H1 (cell line): ENCODE measurements at regions not wholly inside any gene's neighbourhood (a gene's known extent, or its start where the extent isn't known, plus 50 kb on each side); places are given as distances from the start of the nearest gene placed in this dataset.

ENCODE experiments used
- ASH2L ChIP-seq: fragments of 200-600, 300-600 bp; sonication (generic); IDR thresholded peaks from one replicate; pipeline ENCODE4 v1.7.1; 2017; ENCODE audit warnings: low read length
- BCL11A ChIP-seq, 2 experiments: IDR thresholded peaks; one replicate each; pipeline ENCODE4 v1.6.1; 2011; ENCODE audit warnings: low read depth in 2 of 2, low read length in 2 of 2, mild to moderate bottlenecking in 2 of 2
- CBX5 ChIP-seq: fragments of 300-800, 300-1000 bp; sonication (generic); IDR thresholded peaks from 2 replicates; pipeline ENCODE4 v1.7.1; 2016; ENCODE audit warnings: antibody characterized with exemption, low read length, low read depth
- EP300 ChIP-seq, 2 experiments: IDR thresholded peaks; 1 replicate in 1 of 2; 2 replicates in 1 of 2; pipeline ENCODE4 v1.6.1; 2011 to 2012; ENCODE audit warnings: low read depth in 2 of 2, low read length in 2 of 2, mild to moderate bottlenecking in 2 of 2, borderline replicate concordance in 1 of 2, inconsistent platforms in 1 of 2, moderate library complexity in 1 of 2
- EZH2 ChIP-seq: fragments of 200-600 bp; sonication (generic); IDR thresholded peaks from 2 replicates; pipeline ENCODE4 v1.7.1; 2012; ENCODE audit warnings: low read depth, mild to moderate bottlenecking, moderate library complexity, low read length, inconsistent platforms; ENCODE audit not compliant: severe bottlenecking
- KDM1A ChIP-seq: fragments of 200-600, 300-600 bp; sonication (generic); IDR thresholded peaks from 2 replicates; pipeline ENCODE4 v1.7.1; 2016; ENCODE audit warnings: mild to moderate bottlenecking, low read length, borderline replicate concordance
- SIN3A ChIP-seq, 2 experiments: IDR thresholded peaks in 1 of 2; conservative IDR thresholded peaks in 1 of 2; 2 replicates each; pipeline ENCODE4 v1.6.1; 2011 to 2012; ENCODE audit warnings: low read length in 2 of 2, improper control_type of control experiment in 1 of 2, low read depth in 1 of 2, mild to moderate bottlenecking in 1 of 2
- TEAD4 ChIP-seq: IDR thresholded peaks from 2 replicates; pipeline ENCODE4 v1.6.1; 2012; ENCODE audit warnings: low read depth, low read length, inconsistent platforms, mixed read lengths
- TF ChIP-seq, protein P1 (sequence below): fragments of 300-600 bp; sonication (generic); IDR thresholded peaks from 2 replicates; pipeline ENCODE4 v1.7.1; 2012; ENCODE audit warnings: low read length, moderate library complexity, mild to moderate bottlenecking, inconsistent platforms; ENCODE audit not compliant: insufficient replicate concordance

DNA sequence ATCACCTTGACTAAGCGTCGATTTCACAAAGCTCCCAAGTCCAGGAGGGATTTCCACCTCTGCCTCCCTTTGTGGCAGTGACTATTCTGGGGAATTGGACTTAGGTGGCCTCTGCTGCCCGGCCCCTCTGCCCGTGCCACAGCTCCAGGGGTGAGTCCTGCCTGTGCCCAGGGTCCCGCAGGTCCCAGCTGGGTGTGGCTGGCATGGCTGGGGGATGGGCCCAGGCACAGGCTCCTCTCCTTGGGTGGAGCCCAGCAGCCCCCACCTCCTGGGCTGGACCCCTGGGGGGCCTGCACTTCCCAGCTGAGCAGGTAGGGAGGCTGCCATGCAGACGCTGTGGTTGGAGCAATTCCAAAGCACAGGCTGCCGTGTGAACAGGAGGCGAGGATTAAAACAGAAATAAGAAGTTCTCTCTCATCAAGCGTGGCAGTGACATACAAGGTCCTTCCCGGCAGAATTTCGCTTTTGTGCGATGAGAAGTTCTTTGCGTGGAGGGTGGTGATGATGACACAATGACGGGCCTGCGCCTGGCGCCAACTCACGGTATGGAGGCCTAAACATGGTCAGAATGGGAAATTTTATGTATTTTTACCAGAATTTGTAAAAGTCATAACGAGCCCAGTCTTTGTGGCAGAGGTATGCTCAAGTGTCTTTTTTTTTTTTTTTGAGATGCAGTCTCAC is 107.3 kb downstream of the BRD1 start (continued):
- TF ChIP-seq, protein P1, sequence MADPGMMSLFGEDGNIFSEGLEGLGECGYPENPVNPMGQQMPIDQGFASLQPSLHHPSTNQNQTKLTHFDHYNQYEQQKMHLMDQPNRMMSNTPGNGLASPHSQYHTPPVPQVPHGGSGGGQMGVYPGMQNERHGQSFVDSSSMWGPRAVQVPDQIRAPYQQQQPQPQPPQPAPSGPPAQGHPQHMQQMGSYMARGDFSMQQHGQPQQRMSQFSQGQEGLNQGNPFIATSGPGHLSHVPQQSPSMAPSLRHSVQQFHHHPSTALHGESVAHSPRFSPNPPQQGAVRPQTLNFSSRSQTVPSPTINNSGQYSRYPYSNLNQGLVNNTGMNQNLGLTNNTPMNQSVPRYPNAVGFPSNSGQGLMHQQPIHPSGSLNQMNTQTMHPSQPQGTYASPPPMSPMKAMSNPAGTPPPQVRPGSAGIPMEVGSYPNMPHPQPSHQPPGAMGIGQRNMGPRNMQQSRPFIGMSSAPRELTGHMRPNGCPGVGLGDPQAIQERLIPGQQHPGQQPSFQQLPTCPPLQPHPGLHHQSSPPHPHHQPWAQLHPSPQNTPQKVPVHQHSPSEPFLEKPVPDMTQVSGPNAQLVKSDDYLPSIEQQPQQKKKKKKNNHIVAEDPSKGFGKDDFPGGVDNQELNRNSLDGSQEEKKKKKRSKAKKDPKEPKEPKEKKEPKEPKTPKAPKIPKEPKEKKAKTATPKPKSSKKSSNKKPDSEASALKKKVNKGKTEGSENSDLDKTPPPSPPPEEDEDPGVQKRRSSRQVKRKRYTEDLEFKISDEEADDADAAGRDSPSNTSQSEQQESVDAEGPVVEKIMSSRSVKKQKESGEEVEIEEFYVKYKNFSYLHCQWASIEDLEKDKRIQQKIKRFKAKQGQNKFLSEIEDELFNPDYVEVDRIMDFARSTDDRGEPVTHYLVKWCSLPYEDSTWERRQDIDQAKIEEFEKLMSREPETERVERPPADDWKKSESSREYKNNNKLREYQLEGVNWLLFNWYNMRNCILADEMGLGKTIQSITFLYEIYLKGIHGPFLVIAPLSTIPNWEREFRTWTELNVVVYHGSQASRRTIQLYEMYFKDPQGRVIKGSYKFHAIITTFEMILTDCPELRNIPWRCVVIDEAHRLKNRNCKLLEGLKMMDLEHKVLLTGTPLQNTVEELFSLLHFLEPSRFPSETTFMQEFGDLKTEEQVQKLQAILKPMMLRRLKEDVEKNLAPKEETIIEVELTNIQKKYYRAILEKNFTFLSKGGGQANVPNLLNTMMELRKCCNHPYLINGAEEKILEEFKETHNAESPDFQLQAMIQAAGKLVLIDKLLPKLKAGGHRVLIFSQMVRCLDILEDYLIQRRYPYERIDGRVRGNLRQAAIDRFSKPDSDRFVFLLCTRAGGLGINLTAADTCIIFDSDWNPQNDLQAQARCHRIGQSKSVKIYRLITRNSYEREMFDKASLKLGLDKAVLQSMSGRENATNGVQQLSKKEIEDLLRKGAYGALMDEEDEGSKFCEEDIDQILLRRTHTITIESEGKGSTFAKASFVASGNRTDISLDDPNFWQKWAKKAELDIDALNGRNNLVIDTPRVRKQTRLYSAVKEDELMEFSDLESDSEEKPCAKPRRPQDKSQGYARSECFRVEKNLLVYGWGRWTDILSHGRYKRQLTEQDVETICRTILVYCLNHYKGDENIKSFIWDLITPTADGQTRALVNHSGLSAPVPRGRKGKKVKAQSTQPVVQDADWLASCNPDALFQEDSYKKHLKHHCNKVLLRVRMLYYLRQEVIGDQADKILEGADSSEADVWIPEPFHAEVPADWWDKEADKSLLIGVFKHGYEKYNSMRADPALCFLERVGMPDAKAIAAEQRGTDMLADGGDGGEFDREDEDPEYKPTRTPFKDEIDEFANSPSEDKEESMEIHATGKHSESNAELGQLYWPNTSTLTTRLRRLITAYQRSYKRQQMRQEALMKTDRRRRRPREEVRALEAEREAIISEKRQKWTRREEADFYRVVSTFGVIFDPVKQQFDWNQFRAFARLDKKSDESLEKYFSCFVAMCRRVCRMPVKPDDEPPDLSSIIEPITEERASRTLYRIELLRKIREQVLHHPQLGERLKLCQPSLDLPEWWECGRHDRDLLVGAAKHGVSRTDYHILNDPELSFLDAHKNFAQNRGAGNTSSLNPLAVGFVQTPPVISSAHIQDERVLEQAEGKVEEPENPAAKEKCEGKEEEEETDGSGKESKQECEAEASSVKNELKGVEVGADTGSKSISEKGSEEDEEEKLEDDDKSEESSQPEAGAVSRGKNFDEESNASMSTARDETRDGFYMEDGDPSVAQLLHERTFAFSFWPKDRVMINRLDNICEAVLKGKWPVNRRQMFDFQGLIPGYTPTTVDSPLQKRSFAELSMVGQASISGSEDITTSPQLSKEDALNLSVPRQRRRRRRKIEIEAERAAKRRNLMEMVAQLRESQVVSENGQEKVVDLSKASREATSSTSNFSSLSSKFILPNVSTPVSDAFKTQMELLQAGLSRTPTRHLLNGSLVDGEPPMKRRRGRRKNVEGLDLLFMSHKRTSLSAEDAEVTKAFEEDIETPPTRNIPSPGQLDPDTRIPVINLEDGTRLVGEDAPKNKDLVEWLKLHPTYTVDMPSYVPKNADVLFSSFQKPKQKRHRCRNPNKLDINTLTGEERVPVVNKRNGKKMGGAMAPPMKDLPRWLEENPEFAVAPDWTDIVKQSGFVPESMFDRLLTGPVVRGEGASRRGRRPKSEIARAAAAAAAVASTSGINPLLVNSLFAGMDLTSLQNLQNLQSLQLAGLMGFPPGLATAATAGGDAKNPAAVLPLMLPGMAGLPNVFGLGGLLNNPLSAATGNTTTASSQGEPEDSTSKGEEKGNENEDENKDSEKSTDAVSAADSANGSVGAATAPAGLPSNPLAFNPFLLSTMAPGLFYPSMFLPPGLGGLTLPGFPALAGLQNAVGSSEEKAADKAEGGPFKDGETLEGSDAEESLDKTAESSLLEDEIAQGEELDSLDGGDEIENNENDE, result no peak
- TF ChIP-seq KDM1A (no peak), ASH2L (no peak), SIN3A (conservative IDR thresholded peaks at IDR 0.05 in 1 of 2, IDR thresholded peaks at IDR 0.05 in 1 of 2; ENCODE audit: low read depth in 1 of 2, low read length in 2 of 2) (no peak), CBX5 (no peak), TEAD4 (no peak), BCL11A (IDR thresholded peaks at IDR 0.05; ENCODE audit: low read depth in 2 of 2, low read length in 2 of 2) (no peak), EZH2 (no peak), EP300 (IDR thresholded peaks at IDR 0.05; ENCODE audit: borderline replicate concordance in 1 of 2, low read depth in 2 of 2, low read length in 2 of 2) (no peak)
- TF ChIP-seq, all 59 proteins: peak for 0
